Gastrocnemius medialis (tissue), 4 donors: ENCODE measurements at regions not wholly inside any gene's neighbourhood (a gene's known extent, or its start where the extent isn't known, plus 50 kb on each side); places are given as distances from the start of the nearest gene placed in this dataset.

Experiments used
- CTCF ChIP-seq, 5 experiments: fragments of 450-650 bp in 3 of 5; fragments of 200-600 bp in 2 of 5; sonication (generic) in 2 of 5; IDR thresholded peaks in 4 of 5; conservative IDR thresholded peaks in 1 of 5; 1 replicate in 4 of 5; 2 replicates in 1 of 5; pipeline ENCODE4 v1.5.1; 2016 to 2019; ENCODE audit warnings: antibody characterized with exemption in 5 of 5, mild to moderate bottlenecking in 3 of 5, moderate library complexity in 3 of 5
- POLR2A ChIP-seq, 2 donors: fragments of 450-650 bp; IDR thresholded peaks; one replicate each; pipeline ENCODE4 v1.6.1; 2017; ENCODE audit warnings: antibody characterized with exemption in 2 of 2, mild to moderate bottlenecking in 2 of 2, moderate library complexity in 2 of 2

- no peak for TF ChIP-seq POLR2A (IDR thresholded peaks at IDR 0.05)
- TF ChIP-seq CTCF (IDR thresholded peaks at IDR 0.05 in 4 of 5, conservative IDR thresholded peaks at IDR 0.05 in 1 of 5) = no peak
These were observed 171.7 kb downstream of the MARCHF11 start for GRCh38 chr5:16007750-16008415.
